ENCODE measurements at regions not wholly inside any gene's neighbourhood (a gene's known extent, or its start where the extent isn't known, plus 50 kb on each side); places are given as distances from the start of the nearest gene placed in this dataset.

DNA sequence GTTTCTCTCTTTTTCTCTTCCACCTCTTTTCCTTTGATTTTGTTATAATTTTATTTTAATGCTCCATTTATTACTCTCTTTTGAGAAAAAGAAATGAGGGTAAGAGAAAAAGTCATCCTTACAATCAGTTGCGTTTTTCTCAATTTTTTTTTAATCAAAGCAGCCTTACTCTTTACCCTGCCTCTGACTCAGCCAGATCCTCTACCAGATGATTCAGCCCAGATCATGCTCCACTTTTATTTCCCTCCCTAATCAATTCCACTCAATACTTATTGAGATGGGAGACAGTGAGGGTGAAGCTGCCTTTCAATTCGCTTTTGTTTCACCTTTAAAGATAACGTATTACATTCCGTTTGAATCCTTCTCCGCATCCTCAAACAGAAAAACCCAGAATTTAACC is 337.9 kb downstream of the SATB2 start (continued):
- TF ChIP-seq, protein P1, sequence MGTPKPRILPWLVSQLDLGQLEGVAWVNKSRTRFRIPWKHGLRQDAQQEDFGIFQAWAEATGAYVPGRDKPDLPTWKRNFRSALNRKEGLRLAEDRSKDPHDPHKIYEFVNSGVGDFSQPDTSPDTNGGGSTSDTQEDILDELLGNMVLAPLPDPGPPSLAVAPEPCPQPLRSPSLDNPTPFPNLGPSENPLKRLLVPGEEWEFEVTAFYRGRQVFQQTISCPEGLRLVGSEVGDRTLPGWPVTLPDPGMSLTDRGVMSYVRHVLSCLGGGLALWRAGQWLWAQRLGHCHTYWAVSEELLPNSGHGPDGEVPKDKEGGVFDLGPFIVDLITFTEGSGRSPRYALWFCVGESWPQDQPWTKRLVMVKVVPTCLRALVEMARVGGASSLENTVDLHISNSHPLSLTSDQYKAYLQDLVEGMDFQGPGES (IDR thresholded peaks at IDR 0.05; ENCODE audit: low read depth, low read length) = no peak
- TF ChIP-seq, protein P2, sequence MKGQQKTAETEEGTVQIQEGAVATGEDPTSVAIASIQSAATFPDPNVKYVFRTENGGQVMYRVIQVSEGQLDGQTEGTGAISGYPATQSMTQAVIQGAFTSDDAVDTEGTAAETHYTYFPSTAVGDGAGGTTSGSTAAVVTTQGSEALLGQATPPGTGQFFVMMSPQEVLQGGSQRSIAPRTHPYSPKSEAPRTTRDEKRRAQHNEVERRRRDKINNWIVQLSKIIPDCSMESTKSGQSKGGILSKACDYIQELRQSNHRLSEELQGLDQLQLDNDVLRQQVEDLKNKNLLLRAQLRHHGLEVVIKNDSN (IDR thresholded peaks at IDR 0.05; ENCODE audit: borderline replicate concordance, low read depth) = no peak
- TF ChIP-seq TEAD4 (IDR thresholded peaks at IDR 0.05; ENCODE audit: borderline replicate concordance, insufficient read depth) = no peak
- TF ChIP-seq CHD2 (IDR thresholded peaks at IDR 0.05; ENCODE audit: low read length, partially characterized antibody) = no peak
- TF ChIP-seq EZH2phosphoT487 (IDR thresholded peaks at IDR 0.05; ENCODE audit: borderline replicate concordance, low read depth) = no peak
- TF ChIP-seq YY1 (IDR thresholded peaks at IDR 0.05; ENCODE audit: low read depth) = no peak
- TF ChIP-seq, protein P3, sequence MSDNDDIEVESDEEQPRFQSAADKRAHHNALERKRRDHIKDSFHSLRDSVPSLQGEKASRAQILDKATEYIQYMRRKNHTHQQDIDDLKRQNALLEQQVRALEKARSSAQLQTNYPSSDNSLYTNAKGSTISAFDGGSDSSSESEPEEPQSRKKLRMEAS (IDR thresholded peaks at IDR 0.05; ENCODE audit: low read depth) = no peak
- TF ChIP-seq GABPA (IDR thresholded peaks at IDR 0.05; ENCODE audit: low read depth) = no peak
- no peak for TF ChIP-seq MEF2A (IDR thresholded peaks at IDR 0.05; ENCODE audit: borderline replicate concordance, low read depth)
- TF ChIP-seq FOXM1 (IDR thresholded peaks at IDR 0.05; ENCODE audit: low read depth) = no peak

DNA sequence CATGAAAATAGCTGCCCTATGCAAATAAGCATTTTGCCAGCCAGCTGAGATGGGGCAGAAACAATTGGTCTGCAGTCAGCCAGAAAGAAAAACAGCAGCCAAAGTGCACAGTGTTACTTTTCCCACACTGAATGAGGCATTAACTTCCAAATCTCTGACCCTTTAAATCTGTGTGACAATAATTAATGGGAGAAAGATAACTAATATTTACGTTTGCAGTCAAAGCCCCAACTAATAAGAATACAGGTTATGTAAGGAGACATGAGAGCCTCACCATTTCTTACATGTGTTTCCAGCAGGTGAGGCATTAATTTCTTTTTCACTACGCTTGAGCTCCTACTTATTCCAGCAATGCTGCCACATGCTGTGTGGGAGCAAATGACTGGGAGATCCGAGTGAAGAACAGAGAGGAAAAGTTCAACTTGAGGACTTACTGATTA is 339.0 kb downstream of the SATB2 start:
- no peak overlapping the region for H3K4me3 ChIP-seq (ENCODE audit: low read depth in 2 of 2, low read length in 1 of 2)
- DNase-seq = no peak
- no peaks in the 10 kb centered on the region for H3K9me3 ChIP-seq
- no peak overlapping the region for H3K27ac ChIP-seq (ENCODE audit: low read depth in 2 of 2, low read length in 1 of 2)
- TF ChIP-seq YY1 (IDR thresholded peaks at IDR 0.05; ENCODE audit: low read depth) (no peak), GATA2 (CRISPR knock-in tag; IDR thresholded peaks at IDR 0.05) (no peak), POLR2AphosphoS5 (IDR thresholded peaks at IDR 0.05; ENCODE audit: low read depth, low read length) (no peak), NRF1 (IDR thresholded peaks at IDR 0.05; ENCODE audit: low read depth, low read length) (no peak), FOXM1 (IDR thresholded peaks at IDR 0.05; ENCODE audit: low read depth) (no peak), ELF1 (IDR thresholded peaks at IDR 0.05) (no peak), RCOR1 (IDR thresholded peaks at IDR 0.05; ENCODE audit: low read length) (no peak), JUND (IDR thresholded peaks at IDR 0.05) (no peak), RAD21 (IDR thresholded peaks at IDR 0.05; ENCODE audit: low read length) (no peak), CHD2 (IDR thresholded peaks at IDR 0.05; ENCODE audit: low read length, partially characterized antibody) (no peak), EZH2phosphoT487 (IDR thresholded peaks at IDR 0.05; ENCODE audit: borderline replicate concordance, low read depth) (no peak)
- TF ChIP-seq, protein P4, sequence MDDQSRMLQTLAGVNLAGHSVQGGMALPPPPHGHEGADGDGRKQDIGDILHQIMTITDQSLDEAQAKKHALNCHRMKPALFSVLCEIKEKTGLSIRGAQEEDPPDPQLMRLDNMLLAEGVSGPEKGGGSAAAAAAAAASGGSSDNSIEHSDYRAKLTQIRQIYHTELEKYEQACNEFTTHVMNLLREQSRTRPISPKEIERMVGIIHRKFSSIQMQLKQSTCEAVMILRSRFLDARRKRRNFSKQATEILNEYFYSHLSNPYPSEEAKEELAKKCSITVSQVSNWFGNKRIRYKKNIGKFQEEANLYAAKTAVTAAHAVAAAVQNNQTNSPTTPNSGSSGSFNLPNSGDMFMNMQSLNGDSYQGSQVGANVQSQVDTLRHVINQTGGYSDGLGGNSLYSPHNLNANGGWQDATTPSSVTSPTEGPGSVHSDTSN (IDR thresholded peaks at IDR 0.05) = no peak
- TF ChIP-seq, protein P5, sequence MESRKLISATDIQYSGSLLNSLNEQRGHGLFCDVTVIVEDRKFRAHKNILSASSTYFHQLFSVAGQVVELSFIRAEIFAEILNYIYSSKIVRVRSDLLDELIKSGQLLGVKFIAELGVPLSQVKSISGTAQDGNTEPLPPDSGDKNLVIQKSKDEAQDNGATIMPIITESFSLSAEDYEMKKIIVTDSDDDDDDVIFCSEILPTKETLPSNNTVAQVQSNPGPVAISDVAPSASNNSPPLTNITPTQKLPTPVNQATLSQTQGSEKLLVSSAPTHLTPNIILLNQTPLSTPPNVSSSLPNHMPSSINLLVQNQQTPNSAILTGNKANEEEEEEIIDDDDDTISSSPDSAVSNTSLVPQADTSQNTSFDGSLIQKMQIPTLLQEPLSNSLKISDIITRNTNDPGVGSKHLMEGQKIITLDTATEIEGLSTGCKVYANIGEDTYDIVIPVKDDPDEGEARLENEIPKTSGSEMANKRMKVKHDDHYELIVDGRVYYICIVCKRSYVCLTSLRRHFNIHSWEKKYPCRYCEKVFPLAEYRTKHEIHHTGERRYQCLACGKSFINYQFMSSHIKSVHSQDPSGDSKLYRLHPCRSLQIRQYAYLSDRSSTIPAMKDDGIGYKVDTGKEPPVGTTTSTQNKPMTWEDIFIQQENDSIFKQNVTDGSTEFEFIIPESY (IDR thresholded peaks at IDR 0.05; ENCODE audit: borderline replicate concordance, low read depth) = no peak
- TF ChIP-seq, protein P6, sequence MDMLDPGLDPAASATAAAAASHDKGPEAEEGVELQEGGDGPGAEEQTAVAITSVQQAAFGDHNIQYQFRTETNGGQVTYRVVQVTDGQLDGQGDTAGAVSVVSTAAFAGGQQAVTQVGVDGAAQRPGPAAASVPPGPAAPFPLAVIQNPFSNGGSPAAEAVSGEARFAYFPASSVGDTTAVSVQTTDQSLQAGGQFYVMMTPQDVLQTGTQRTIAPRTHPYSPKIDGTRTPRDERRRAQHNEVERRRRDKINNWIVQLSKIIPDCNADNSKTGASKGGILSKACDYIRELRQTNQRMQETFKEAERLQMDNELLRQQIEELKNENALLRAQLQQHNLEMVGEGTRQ (IDR thresholded peaks at IDR 0.05; ENCODE audit: borderline replicate concordance, low read depth, low read length) = no peak
- TF ChIP-seq, protein P3 (IDR thresholded peaks at IDR 0.05; ENCODE audit: low read depth) = no peak
- TF ChIP-seq, protein P1 (IDR thresholded peaks at IDR 0.05; ENCODE audit: low read depth, low read length) = no peak
- H3F3A ChIP-seq (replicated peaks; ENCODE audit: insufficient read depth) = no peaks in the 10 kb centered on the region
- H2AFZ ChIP-seq (ENCODE audit: low read depth) = no peak overlapping the region
- H3K27me3 ChIP-seq (ENCODE audit: insufficient read depth) = no peaks in the 10 kb centered on the region
- WGBS (ENCODE audit: low lambda C conversion rate) = 7% methylated on average over 3 of the region's 3 CpGs
- H4K20me1 ChIP-seq (ENCODE audit: insufficient read depth) = no peaks in the 10 kb centered on the region
- no peaks in the 10 kb centered on the region for H3K9me2 ChIP-seq
- no peaks in the 10 kb centered on the region for H3K79me2 ChIP-seq (ENCODE audit: insufficient read depth)
- ChIA-PET POLR2A (no interaction called here), CTCF (no interaction called here)
- no peaks in the 10 kb centered on the region for H3K36me3 ChIP-seq (replicated peaks in 1 of 2; ENCODE audit: control insufficient read depth in 1 of 2, insufficient read depth in 2 of 2, low read length in 1 of 2)
- H3K9ac ChIP-seq = no peak overlapping the region
- no peaks in the 10 kb centered on the region for H3K4me1 ChIP-seq (ENCODE audit: control insufficient read depth in 1 of 2, insufficient read depth in 2 of 2, low read depth in 1 of 2, low read length in 1 of 2)
- no peak overlapping the region for H3K4me2 ChIP-seq
